Activated B cell treated with CpG ODN at 0.5 μM for 24 hours (primary cell): ENCODE measurements at regions not wholly inside any gene's neighbourhood (a gene's known extent, or its start where the extent isn't known, plus 50 kb on each side); places are given as distances from the start of the nearest gene placed in this dataset.

Experiments used
- ATAC-seq: fragments of 200-7000 bp; cut with Tn5 transposase; one replicate; pipeline ENCODE4 v1.10.0; 2021; ENCODE audit warnings: low read depth, mild to moderate bottlenecking, moderate library complexity
- CTCF ChIA-PET: fragments of 350-600 bp; sonication (Branson Sonifier 250); formaldehyde crosslinking; loops from one replicate; lab custom pipeline; 2021; ENCODE audit warnings: antibody characterized with exemption; lab: Charles Lee
- POLR2A ChIA-PET: fragments of 350-600 bp; sonication (Branson Sonifier 250); formaldehyde crosslinking; loops from one replicate; lab custom pipeline; 2021; ENCODE audit warnings: antibody characterized with exemption; lab: Charles Lee
- DNase-seq: peaks from one replicate; pipeline ENCODE4 v3.0.0; 2022
- H3K27ac Mint-ChIP-seq: one replicate; pipeline ENCODE4 v1.8.0; 2020; ENCODE audit warnings: mixed read lengths
- H3K27me3 Mint-ChIP-seq: one replicate; pipeline ENCODE4 v1.8.0; 2021; ENCODE audit warnings: mixed read lengths
- H3K36me3 Mint-ChIP-seq: one replicate; pipeline ENCODE4 v1.8.0; 2021; ENCODE audit warnings: low read depth, mixed read lengths
- H3K4me1 Mint-ChIP-seq: one replicate; pipeline ENCODE4 v1.8.0; 2021; ENCODE audit warnings: mixed read lengths
- H3K4me3 Mint-ChIP-seq: one replicate; pipeline ENCODE4 v1.8.0; 2020; ENCODE audit warnings: mild to moderate bottlenecking, mixed read lengths
- H3K9me3 Mint-ChIP-seq: one replicate; pipeline ENCODE4 v1.8.0; 2020; ENCODE audit warnings: mixed read lengths
- CTCF ChIP-seq: fragments of 200-600 bp; IDR thresholded peaks from one replicate; pipeline ENCODE4 v1.8.0; 2022; ENCODE audit warnings: antibody characterized with exemption, mild to moderate bottlenecking
- intact Hi-C: fragments of 100-400 bp; cut with micrococcal nuclease; formaldehyde crosslinking; loops from one replicate; pipeline ENCODE4 v1.15.1; 2024

DNA sequence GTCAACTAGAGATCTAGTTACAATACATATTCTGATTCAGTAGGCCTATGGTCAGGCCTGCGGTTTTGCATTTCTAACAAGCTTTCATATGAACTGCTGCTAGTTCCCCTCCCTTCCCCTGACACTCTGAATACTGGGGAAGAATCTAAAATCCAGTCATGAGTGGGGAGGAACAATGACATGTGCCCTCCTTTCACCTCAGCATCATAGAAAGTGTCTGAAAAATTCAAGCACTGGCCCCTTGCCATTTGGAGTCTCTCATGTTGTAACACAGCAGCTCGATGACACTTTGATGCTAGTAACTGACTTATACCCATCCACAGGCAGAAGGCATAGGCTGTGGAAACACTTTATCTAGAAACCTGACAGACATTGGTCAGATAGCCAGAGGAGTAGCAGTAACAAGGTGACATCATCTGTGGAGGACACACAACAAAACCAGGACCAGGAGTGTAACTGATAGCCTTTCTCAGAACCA is 161.9 kb upstream of the RASSF8 start:
- DNase-seq, result no peak
- H3K9me3 Mint-ChIP-seq, result no peaks in the 10 kb centered on the region
- peaks cover 6% of the 10 kb centered on the region for H3K27me3 Mint-ChIP-seq
- intact Hi-C loops, result no loop called here
- no peaks in the 10 kb centered on the region for H3K4me1 Mint-ChIP-seq
- TF ChIP-seq CTCF, result no peak
- CTCF ChIA-PET, result no interaction called here
- no peak for ATAC-seq
- no peaks in the 10 kb centered on the region for H3K36me3 Mint-ChIP-seq
- H3K27ac Mint-ChIP-seq, result no peak overlapping the region
- no peak overlapping the region for H3K4me3 Mint-ChIP-seq
- POLR2A ChIA-PET, result interaction anchor here (0.7 kb wide), 1 partner anchor 10 kb away, joined by 4 read pairs; no protein-coding TSS in a partner anchor

GRCh38 chr12:25797386-25797785 is 161.1 kb upstream of the RASSF8 start:
- DNase-seq, result no peak
- H3K27ac Mint-ChIP-seq, result no peak overlapping the region
- ChIA-PET POLR2A (interaction anchor here (0.7 kb wide), 1 partner anchor 9 kb away, joined by 4 read pairs; no protein-coding TSS in a partner anchor), CTCF (no interaction called here)
- no peak overlapping the region for H3K4me3 Mint-ChIP-seq
- peaks cover 6% of the 10 kb centered on the region for H3K27me3 Mint-ChIP-seq
- intact Hi-C loops, result no loop called here
- no peak for TF ChIP-seq CTCF
- ATAC-seq, result no peak
- no peaks in the 10 kb centered on the region for H3K4me1 Mint-ChIP-seq
- no peaks in the 10 kb centered on the region for H3K9me3 Mint-ChIP-seq
- no peaks in the 10 kb centered on the region for H3K36me3 Mint-ChIP-seq

DNA sequence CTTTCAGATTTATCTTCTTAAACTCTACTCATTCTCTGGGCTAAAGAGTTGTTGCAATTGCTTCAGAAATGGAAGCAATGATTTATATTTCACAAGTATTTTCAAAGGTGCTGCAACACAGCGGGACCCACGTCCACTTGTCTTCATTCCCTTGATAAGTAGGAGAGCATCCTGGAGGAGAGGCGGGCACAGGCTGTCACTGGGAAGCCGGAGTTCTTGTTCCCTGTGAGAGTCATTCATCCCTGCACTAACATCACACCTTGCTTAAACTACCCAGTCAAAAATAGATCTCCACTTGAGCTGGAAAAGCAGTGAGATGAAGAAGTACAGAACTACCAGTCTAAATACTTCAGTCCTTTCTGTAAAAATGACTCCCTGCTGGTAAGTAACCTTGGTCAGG is 160.5 kb upstream of the RASSF8 start:
- Mint-ChIP-seq H3K9me3 (no peaks in the 10 kb centered on the region), H3K27ac (no peak overlapping the region), H3K27me3 (peaks cover 6% of the 10 kb centered on the region), H3K36me3 (no peaks in the 10 kb centered on the region), H3K4me1 (no peaks in the 10 kb centered on the region), H3K4me3 (no peak overlapping the region)
- ChIA-PET POLR2A (no interaction called here), CTCF (interaction anchor here (0.7 kb wide), 1 partner anchor 17 kb away, joined by 3 read pairs; no protein-coding TSS in a partner anchor)
- no peak for TF ChIP-seq CTCF
- intact Hi-C loops, result no loop called here
- ATAC-seq (no peak), DNase-seq (no peak)

DNA sequence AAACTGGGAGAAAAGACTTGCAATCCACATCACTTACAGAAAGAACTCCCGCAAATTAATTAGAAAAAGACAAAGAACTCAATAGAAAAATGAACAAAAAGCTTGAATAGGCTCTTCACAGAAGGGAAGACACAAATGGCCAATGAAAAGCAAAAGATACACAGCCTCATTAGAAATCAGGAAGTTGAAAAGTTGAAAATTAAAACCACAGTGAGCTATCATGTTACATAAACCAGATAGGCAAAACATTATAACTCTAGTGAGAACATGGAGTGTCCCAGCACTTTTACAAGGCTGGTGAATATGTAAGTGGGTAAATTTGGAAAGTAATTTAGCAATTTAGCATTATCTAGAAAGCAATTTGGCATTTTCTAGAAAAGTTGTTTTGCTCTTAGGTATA is 158.4 kb upstream of the RASSF8 start:
- intact Hi-C loops, result no loop called here
- Mint-ChIP-seq H3K9me3 (no peaks in the 10 kb centered on the region), H3K36me3 (no peaks in the 10 kb centered on the region), H3K4me3 (no peak overlapping the region), H3K27ac (no peak overlapping the region), H3K27me3 (peaks cover 2% of the 10 kb centered on the region), H3K4me1 (no peaks in the 10 kb centered on the region)
- TF ChIP-seq CTCF, result no peak
- ChIA-PET POLR2A (no interaction called here), CTCF (no interaction called here)
- ATAC-seq (no peak), DNase-seq (no peak)

DNA sequence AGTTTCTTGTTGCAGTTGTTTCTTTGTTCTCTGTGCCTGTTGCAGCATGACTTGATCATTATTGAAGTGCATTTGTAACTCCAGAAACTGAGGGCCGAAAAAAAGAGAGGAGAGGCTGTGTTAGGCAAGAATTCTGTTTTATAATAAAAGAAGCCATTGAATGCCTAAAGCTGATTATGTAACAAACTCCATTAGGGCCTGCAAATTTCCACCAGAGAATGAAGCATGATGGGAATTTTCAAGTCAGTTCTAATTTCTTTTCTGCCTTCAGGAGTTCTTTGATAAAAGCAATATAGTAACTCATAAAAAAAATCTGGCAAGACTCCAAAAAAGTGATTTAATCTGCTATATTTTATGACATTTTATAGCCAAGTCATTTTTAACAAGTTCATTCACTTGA is 156.7 kb upstream of the RASSF8 start:
- no peaks in the 10 kb centered on the region for H3K4me1 Mint-ChIP-seq
- peaks cover 2% of the 10 kb centered on the region for H3K27me3 Mint-ChIP-seq
- POLR2A ChIA-PET, result no interaction called here
- intact Hi-C loops, result no loop called here
- DNase-seq (no peak), ATAC-seq (no peak)
- CTCF ChIA-PET, result no interaction called here
- no peaks in the 10 kb centered on the region for H3K36me3 Mint-ChIP-seq
- H3K4me3 Mint-ChIP-seq, result no peak overlapping the region
- H3K9me3 Mint-ChIP-seq, result no peaks in the 10 kb centered on the region
- H3K27ac Mint-ChIP-seq, result no peak overlapping the region
- TF ChIP-seq CTCF, result no peak
